ENCODE measurements at regions not wholly inside any gene's neighbourhood (a gene's known extent, or its start where the extent isn't known, plus 50 kb on each side); places are given as distances from the start of the nearest gene placed in this dataset.

DNA sequence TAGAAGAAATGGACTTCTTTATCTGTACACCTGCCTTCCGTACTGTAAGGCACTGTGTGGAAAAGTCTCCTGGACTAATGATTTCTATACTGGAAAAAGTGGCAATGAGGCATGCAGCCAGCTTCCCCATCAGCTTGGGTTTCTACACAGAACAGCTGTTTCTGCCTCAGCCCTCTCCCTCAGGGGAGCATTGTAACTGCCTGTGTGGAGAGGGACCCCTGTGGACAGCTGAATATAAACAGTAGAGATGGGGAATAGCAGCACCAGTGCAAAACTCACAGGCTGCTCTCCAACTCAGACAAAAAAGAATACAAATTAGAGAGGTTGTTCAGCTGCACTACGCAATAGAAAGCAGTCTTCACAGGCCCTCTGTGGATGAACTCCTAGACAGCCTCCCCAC is 451.3 kb upstream of the MBL2 start:
- DNase-seq: no peak
- Histone ChIP-seq H3K27me3 (no peaks in the 10 kb centered on the region), H3K27ac (no peak overlapping the region), H3K4me3 (no peak overlapping the region), H3K9me3 (no peaks in the 10 kb centered on the region), H3K4me1 (no peaks in the 10 kb centered on the region), H3K36me3 (no peaks in the 10 kb centered on the region)
- intact Hi-C loops (cut with DNase I): no loop called here
- TF ChIP-seq, protein P1, sequence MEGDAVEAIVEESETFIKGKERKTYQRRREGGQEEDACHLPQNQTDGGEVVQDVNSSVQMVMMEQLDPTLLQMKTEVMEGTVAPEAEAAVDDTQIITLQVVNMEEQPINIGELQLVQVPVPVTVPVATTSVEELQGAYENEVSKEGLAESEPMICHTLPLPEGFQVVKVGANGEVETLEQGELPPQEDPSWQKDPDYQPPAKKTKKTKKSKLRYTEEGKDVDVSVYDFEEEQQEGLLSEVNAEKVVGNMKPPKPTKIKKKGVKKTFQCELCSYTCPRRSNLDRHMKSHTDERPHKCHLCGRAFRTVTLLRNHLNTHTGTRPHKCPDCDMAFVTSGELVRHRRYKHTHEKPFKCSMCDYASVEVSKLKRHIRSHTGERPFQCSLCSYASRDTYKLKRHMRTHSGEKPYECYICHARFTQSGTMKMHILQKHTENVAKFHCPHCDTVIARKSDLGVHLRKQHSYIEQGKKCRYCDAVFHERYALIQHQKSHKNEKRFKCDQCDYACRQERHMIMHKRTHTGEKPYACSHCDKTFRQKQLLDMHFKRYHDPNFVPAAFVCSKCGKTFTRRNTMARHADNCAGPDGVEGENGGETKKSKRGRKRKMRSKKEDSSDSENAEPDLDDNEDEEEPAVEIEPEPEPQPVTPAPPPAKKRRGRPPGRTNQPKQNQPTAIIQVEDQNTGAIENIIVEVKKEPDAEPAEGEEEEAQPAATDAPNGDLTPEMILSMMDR (IDR thresholded peaks at IDR 0.05): no peak
- TF ChIP-seq POLR2A (IDR thresholded peaks at IDR 0.05): no peak
- 65 to 67% methylated on average over 2 of the region's 2 CpGs for WGBS, 2 donors

DNA sequence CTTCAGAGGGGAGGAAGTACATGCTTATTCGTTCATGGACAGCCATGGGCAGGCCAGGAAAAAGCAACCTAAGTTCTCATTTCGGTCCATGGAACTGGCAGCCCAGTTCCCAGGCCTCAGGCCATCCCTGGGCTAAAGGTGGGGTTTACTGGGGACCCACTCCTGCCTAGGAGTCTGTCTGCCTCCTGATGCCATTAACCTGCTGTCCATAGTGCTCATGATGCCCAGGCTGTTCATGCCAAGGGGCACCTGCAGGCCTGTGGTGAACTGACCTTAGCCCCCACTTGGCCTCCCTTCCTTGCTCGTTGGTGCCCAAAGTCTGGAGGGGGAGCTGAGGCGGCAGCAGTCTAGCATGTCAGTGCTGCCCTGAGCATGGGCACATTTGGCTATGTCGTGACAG is 450.2 kb upstream of the MBL2 start:
- WGBS, 2 donors: no CpG with 5 or more reads among the region's 5 CpGs
- no peaks in the 10 kb centered on the region for H3K27me3 ChIP-seq
- no peaks in the 10 kb centered on the region for H3K4me1 ChIP-seq
- H3K9me3 ChIP-seq: no peaks in the 10 kb centered on the region
- no peak for DNase-seq
- no peak overlapping the region for H3K27ac ChIP-seq
- TF ChIP-seq, protein P1 (IDR thresholded peaks at IDR 0.05): no peak
- TF ChIP-seq POLR2A (IDR thresholded peaks at IDR 0.05): no peak
- no peak overlapping the region for H3K4me3 ChIP-seq
- intact Hi-C loops (cut with DNase I): no loop called here
- H3K36me3 ChIP-seq: no peaks in the 10 kb centered on the region

DNA sequence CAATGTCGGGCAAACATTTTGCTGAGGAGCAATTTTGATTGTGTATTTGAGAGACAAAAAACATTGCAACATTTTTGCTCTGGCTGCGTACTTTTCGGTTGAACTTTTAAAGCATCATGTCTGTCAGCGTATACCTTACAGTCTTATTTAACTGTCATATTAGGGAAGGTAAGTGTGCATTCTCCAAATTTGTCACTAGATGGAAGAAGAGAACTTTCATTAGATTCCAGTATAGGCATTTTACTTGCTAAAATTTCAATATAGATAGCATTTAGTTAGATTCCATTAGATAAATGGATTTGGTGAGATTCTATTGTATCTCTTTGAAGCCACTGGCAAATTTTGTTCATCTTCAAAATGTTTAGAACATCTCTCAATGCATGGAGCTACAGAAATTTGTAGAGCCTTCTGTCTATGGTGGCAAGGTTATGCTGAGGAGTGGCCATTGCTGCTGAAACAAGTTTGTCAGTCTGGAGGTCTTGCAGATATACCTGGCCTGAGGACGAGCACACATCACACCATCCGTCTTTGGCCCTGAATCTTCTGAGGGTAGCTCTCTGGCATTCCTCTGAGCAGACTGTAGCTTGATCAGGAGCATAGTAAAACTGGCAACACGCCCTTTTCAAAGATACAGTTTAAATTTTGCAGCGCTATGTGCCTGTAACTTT is 437.5 kb upstream of the MBL2 start:
- no peaks in the 10 kb centered on the region for H3K9me3 ChIP-seq
- H3K4me3 ChIP-seq: no peak overlapping the region
- 51 to 59% methylated on average over 8 of the region's 8 CpGs for WGBS, 2 donors
- no peaks in the 10 kb centered on the region for H3K4me1 ChIP-seq
- H3K27me3 ChIP-seq: no peaks in the 10 kb centered on the region
- TF ChIP-seq, protein P1 (IDR thresholded peaks at IDR 0.05): peak in 1 of 6 experiments; percentile 28
- no peak for TF ChIP-seq POLR2A (IDR thresholded peaks at IDR 0.05)
- intact Hi-C loops (cut with DNase I): no loop called here
- DNase-seq: no peak
- H3K27ac ChIP-seq: no peak overlapping the region
- H3K36me3 ChIP-seq: no peaks in the 10 kb centered on the region

DNA sequence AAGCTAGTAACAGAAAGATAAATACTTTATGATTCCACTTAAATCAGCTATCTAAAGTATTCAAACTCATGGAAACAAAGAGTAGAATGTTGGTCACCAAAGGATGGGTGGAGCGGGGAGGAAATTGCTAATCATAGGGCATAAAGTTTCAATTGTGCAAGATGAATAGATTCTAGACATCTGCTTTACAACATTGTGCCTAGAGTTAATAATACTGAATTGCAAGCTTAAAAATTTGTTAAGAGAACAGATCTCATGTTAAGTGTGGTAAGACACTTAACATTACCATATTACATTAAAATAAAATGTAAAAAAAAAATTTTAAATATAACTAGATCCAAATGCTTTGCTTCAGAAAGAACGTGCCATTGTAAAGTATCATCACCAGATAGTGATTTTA is 411.1 kb upstream of the MBL2 start:
- DNase-seq: no peak
- Histone ChIP-seq H3K36me3 (no peaks in the 10 kb centered on the region), H3K27ac (no peak overlapping the region), H3K4me3 (no peak overlapping the region), H3K4me1 (no peaks in the 10 kb centered on the region), H3K9me3 (peaks cover 0 to 6% (median 0%) of the 10 kb centered on the region in 3 donors), H3K27me3 (no peaks in the 10 kb centered on the region)
- 77 to 86% methylated on average over 2 of the region's 2 CpGs for WGBS, 2 donors
- TF ChIP-seq, protein P1 (IDR thresholded peaks at IDR 0.05): no peak
- TF ChIP-seq POLR2A (IDR thresholded peaks at IDR 0.05): no peak
- intact Hi-C loops (cut with DNase I): no loop called here

DNA sequence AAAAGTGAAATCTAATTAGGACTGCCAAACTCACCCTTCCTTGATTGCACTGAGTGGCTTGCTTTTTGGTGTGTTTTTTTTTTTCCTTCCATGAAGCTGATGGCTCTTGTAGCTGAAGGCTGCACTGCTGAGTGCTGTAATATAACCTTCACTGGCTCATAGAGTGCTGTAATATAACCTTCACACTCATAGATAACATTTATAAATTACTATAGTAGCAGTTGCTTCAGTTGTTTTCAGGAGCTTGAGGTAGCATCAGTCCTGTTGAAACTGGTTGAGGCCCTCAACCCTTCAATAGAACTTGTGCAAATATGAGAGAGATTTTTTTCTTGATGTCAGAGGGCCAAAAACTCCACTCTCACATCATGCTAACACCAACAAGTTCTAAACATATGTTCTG is 404.9 kb upstream of the MBL2 start:
- no peaks in the 10 kb centered on the region for H3K4me1 ChIP-seq
- no peaks in the 10 kb centered on the region for H3K9me3 ChIP-seq
- DNase-seq: no peak
- no peak for TF ChIP-seq POLR2A (IDR thresholded peaks at IDR 0.05)
- TF ChIP-seq, protein P1 (IDR thresholded peaks at IDR 0.05): no peak
- intact Hi-C loops (cut with DNase I): no loop called here
- H3K36me3 ChIP-seq: no peaks in the 10 kb centered on the region
- H3K27me3 ChIP-seq: no peaks in the 10 kb centered on the region
- H3K27ac ChIP-seq: no peak overlapping the region
- H3K4me3 ChIP-seq: no peak overlapping the region

All from esophagus squamous epithelium (tissue), 5 donors.